ENCODE measurements at regions not wholly inside any gene's neighbourhood (a gene's known extent, or its start where the extent isn't known, plus 50 kb on each side); places are given as distances from the start of the nearest gene placed in this dataset.

DNA sequence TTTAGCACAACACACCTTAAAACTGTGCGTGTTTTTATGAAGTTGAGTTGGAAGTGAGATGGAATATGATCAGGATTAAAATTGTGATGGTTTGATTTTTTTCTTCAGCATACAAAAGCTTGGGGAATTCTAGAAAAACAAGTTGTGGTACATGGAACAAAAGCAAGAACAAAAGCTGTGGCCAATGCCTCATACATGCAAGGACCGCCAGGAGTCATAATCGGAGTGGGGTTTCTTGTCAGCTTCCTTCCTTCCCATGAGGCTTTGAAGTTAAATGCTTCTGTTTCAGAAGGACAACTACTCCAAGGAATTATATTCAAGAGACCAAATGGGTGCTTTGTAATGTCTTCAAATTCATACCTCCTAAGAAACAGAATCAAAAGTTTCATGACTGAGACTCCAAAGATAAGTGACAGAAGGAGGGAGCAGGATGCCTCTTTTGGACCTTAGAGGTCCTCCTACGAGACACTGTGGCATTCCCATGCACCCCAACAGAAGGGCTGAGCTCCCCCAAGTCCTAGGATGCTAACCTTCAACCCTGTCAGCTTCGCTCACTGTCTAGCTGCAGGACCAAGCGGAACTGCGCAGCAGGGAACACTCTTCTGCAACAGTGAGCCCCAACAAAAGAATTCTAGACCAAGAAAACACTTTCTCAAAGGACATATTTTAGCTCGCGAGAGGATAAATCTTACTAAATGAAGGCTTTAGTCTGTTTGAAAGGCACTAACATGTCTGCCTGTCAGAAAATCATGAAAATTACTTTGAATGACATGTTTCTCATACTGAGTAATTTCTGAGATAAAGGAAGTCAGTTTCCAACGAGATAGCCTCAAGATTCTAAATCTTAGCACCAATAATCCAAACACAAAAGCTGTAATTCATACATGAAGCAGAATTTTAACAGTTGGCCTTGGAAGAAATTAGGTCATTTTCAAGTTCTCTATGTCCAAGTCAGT lies 108.5 kb upstream of the NHSL1 start:
- no peak for DNase-seq

DNA sequence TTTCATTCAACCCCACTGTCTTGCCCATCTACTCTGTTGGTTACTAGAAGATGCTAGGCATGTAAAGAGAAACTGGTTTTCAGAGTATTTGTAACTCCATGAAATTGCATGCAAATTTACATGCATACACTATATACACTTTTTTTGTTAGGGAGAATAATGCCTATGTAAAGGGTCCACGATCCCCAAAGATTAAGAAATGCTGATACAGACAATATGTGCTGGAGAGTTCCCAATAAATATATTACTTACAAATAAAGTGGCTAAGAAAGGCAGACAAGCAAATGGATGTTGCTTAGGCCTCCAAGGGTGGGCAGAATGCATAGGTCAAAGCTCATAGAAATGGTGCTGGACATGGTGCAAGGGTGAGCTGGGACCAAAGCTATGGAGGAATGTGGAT lies 109.6 kb upstream of the NHSL1 start:
- no peak for DNase-seq

DNA sequence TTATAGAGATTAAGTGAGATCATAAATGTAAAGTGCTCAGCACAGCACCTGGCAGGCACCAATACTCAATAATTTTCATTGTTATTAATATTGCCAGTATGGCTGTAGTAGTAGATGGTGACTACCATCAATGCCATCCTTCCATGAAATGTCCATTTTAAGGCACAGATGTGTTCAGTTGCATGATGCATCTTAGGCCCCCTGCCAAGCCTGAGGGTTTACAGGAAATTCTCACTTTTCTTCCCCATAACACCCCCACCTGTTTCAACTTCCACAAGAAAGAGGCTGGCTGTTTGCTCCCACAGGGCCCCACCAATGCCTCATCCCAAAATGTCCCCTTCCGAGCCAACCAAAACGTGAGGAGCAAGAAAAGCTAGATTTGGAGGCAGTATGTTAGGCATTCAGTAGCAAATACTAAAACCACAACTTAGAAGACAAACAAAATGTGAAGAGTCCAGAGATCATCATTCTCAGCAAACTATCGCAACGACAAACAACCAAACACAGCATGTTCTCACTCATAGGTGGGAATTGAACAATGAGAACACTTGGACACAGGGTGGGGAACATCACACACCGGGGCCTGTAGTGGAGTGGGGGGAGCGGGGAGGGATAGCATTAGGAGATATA lies 110.6 kb upstream of the NHSL1 start:
- DNase-seq = no peak

- DNase-seq = no peak
These were observed 111.5 kb upstream of the NHSL1 start for GRCh38 chr6:138610816-138611215.

DNA sequence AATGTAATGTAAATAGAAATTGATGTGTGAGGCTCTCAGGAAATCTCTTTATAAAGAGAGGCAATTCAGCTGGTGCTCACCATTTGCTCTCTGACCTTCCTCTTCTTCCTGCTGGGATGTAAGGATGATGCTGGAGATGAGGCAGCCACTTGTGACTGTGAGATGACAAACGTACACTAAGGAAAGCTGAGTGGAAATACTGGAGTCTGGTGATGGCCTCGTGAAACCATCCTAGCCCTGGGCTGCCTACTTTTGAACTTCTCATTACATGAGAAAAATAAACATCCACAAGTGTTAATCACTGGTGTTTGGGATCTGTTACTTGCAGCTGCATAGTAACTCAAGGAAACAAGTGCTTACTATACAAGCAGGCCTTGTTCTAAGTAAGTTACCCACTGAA lies 114.9 kb upstream of the NHSL1 start:
- DNase-seq = no peak

- DNase-seq = no peak
These were observed 118.9 kb upstream of the NHSL1 start for GRCh38 chr6:138618168-138618567.

DNA sequence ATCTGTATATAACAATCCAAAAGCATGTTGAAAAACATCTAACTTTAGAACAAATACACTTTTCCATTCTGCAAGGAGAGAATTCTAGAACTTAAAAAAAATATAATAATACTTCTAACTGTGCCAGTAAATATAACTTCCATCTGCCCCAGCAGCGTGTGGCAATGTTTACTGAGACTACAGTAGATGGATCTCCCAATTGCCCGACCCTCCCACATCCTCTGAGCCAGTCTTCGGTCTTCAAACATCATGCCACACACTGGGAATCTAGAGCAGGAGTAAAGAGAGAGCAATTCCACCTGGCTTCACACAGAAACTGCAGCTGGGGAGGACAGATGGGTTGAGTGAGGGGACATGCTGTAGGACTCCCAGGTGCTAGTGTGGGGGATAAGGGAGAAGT lies 121.3 kb upstream of the NHSL1 start:
- no peak for DNase-seq

DNA sequence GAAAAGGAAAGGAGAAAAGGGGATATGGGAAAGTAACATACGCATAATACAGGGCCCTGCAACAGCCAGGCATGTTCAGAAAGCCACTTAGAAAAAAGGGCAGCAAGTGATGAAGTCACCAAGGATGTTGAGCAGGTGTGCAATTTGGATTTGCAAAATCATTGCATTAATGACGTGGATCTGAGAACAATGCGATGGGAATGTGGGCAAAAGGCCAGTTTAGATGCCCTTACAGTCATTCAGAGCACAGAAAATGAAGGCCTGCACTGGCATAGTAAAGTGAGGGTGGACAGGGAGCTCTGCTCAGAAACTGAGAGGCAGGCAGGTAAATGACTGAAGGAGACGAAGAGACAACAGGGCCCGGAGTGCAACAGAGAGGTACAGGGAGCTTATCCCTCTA lies 123.7 kb upstream of the NHSL1 start:
- no peak for DNase-seq

DNA sequence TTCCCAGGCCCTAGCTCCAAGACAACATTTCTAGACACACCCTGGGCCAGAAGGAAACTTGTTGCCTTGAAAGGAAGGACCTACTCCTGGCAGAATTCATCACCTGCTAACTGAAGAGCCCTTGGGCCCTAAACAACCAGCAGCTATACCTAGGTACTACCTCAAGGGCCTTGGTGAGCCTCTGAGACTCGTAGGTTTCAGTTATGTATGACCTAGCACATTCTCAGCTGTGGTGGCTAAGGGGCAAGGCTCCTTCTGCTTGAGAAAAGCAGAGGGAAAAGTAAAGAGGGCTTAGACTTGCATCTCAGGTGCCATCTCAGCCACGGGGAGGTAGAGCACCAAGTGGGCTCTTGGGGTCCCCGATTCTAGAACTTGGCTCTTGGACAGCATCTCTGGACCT lies 132.3 kb upstream of the NHSL1 start:
- no peak for DNase-seq

DNA sequence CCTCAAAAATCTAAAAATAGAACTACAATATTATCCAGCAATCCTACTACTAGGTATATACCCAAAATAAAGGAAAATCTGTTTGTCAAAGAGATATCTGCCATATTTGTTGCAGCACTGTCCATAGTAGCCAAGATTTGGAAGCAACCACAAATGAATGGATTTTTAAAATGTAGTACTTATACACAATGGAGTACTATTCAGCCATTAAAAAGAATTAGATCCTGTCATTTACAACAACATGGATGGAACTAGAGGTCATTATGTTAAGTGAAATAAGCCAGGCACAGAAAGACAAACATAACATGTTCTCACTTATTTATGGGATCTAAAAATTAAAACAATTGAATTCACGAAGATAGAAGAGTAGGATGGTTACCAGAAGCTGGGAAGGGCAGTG lies 135.7 kb upstream of the CCDC28A start:
- no peak for DNase-seq

GRCh38 chr6:138638604-138639003 lies 135.0 kb upstream of the CCDC28A start:
- DNase-seq = peak in 2 of 3 donors; percentile 46 to 66

DNA sequence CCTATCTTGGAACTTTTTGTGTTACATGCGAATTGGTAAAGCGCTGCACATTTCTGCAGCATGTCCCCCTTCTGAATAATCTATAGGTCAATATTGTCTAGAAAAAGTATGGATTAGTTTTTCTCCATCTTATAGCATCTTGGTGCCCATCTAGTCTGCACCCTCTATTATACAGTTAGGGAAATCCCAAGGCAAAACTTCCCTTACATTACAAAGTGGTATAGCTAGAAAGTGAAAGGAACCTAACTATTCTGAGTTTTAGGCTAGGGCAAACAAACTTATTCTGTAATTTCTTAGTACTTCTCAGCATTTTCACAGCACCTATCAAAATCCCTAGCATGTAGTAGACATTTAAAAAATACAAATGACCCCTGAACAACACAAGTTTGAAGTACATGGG lies 133.5 kb upstream of the CCDC28A start:
- DNase-seq = no peak

GRCh38 chr6:138643210-138643609 lies 130.4 kb upstream of the CCDC28A start:
- no peak for DNase-seq

DNA sequence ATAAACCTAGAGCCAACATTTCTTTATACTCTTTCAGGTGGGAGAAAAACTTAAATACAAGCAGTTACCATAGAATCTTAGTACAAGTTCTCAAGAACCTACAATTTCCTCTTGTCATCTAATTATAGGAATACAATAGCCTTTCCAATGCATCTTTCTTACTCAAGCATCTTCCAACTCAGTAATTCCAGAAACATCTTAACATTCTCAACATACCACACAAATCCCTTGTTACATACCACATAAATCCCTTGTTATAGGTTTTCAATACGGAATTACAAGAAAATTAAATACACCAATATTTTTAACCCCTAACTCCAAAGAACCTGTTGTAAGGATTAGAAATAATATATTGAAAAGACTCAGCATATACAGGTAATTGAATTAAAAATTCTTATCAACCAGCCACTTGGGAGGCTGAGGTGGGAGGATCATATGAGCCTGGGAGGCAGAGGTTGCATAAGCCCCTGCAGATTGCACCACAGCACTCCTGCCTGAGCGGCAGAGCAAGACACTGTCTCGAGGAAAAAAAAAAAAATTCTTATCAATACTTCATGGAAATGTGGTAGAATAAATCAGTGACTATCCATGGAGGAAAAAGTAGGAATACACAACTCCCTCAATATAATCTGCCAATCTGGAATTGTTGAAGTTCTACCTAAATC lies 127.5 kb upstream of the CCDC28A start:
- DNase-seq = no peak

GRCh38 chr6:138647006-138647405 lies 126.6 kb upstream of the CCDC28A start:
- DNase-seq = peak; percentile 45 to 76 (median 56)

GRCh38 chr6:138648127-138648526 lies 125.4 kb upstream of the CCDC28A start:
- DNase-seq = no peak

- DNase-seq = no peak
These were observed 122.1 kb upstream of the CCDC28A start for GRCh38 chr6:138651491-138651890.

DNA sequence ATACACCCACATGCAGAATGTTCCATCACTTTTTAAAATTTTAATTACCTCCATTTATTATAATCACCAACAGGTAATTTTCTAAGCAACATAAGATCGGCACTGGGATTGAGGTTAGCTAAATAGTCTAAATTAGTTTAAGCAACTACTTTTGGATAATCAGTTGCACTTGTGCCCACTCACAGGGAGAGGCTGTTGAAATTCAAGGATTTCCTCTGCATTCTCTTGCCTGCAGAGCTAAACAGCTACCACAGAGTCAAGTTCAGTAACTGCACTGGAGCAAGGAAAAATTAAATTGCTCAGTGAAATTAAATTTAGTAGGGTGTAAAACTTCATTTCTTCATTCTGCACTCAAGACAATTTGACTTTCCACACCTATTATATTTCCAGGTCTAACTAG lies 120.7 kb upstream of the CCDC28A start:
- no peak for DNase-seq

- no peak for DNase-seq
These were observed 120.1 kb upstream of the CCDC28A start for GRCh38 chr6:138653435-138653834.

DNA sequence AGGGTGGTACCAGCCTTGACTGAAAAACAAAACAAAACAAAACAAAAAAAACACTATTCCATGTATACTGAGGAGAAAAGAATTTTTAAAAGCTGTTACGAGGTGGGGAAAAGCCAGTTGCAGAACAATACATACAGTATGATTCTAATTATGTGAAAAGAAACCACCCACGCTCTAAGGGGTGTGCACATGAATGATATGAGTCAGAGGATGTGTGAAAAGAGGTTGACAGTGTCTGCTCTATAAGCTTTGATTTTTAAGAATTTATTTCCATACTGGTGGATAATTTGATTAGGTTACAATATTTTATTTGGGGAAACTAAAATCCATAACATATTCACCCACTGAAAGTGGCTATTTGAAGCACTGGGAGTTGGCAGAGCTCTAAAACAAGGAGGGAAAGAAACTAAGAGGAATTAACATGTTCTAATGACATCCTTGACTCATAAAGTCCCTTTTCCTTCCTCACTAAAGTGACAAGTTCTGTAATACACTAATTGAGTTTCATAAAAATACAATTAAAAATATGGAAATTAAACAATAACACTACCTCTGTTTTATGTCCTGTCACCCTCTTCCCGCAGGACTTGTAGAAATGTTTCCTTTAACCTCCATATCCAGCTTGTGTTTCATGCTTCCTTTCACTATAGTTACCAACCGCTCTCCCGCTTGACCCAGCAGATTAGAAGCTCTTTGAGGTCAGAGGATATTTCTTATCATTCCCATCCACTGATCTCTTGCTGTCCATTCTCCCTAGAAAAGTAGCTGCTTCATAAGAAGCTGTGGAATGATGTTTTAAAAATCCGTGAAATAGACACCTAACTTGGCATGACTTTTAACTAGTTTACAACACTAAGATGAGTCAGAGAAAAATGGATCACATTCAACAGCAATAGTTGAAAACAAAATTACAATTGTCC lies 118.6 kb upstream of the CCDC28A start:
- DNase-seq = no peak

DNA sequence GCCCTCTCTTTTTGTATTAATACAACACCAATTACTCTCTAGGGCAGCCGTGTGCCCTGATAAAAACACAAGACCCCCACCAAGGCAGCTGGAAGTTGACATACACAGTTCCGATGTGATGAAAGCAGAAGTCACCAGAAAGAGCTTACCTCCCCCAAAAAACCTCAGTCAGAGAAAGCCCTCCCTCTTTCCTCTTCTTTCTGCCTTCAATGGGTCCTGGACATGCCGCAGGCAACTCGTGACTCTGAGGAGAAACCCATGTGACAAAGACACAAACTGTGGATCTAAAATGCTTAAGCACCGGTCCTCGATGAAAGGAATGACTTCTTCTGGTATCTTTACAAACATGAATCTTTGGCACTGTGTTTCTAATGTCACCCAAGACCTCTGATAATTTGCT lies 117.7 kb upstream of the CCDC28A start:
- DNase-seq = no peak

Data from muscle of back (tissue), 3 donors.